Ovary (tissue), 3 donors: ENCODE measurements at regions not wholly inside any gene's neighbourhood (a gene's known extent, or its start where the extent isn't known, plus 50 kb on each side); places are given as distances from the start of the nearest gene placed in this dataset.

Experiments
- POLR2A ChIP-seq: fragments of 450-650 bp; IDR thresholded peaks from one replicate; pipeline ENCODE4 v1.6.1; 2017; ENCODE audit warnings: antibody characterized with exemption, mild to moderate bottlenecking, moderate library complexity
- TF ChIP-seq, protein P1 (sequence below), 3 donors: fragments of 450-650 bp in 2 of 3; fragments of 200-600 bp in 1 of 3; IDR thresholded peaks; one replicate each; pipeline versions ENCODE4 v1.5.1 to v1.8.0; 2016 to 2022; ENCODE audit warnings: antibody characterized with exemption in 3 of 3, mild to moderate bottlenecking in 1 of 3
- donor health status: DM: no; HTN: no; CAD: no.

- TF ChIP-seq, protein P1, sequence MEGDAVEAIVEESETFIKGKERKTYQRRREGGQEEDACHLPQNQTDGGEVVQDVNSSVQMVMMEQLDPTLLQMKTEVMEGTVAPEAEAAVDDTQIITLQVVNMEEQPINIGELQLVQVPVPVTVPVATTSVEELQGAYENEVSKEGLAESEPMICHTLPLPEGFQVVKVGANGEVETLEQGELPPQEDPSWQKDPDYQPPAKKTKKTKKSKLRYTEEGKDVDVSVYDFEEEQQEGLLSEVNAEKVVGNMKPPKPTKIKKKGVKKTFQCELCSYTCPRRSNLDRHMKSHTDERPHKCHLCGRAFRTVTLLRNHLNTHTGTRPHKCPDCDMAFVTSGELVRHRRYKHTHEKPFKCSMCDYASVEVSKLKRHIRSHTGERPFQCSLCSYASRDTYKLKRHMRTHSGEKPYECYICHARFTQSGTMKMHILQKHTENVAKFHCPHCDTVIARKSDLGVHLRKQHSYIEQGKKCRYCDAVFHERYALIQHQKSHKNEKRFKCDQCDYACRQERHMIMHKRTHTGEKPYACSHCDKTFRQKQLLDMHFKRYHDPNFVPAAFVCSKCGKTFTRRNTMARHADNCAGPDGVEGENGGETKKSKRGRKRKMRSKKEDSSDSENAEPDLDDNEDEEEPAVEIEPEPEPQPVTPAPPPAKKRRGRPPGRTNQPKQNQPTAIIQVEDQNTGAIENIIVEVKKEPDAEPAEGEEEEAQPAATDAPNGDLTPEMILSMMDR (IDR thresholded peaks at IDR 0.05): no peak
- TF ChIP-seq POLR2A: no peak
Measured at GRCh38 chrX:151825925-151826485, 86.7 kb upstream of the MAGEA4 start.
